HUES6 (cell line): ENCODE measurements at regions not wholly inside any gene's neighbourhood (a gene's known extent, or its start where the extent isn't known, plus 50 kb on each side); places are given as distances from the start of the nearest gene placed in this dataset.

Experiments used
- H3K27ac ChIP-seq: 2 replicates; pipeline ENCODE4 v1.7.0; 2013; ENCODE audit warnings: low read depth, mild to moderate bottlenecking, low read length, inconsistent platforms
- H3K27me3 ChIP-seq: 2 replicates; pipeline ENCODE4 v1.6.1; 2013; ENCODE audit warnings: low read length; ENCODE audit not compliant: control insufficient read depth, insufficient read depth
- H3K36me3 ChIP-seq: 2 replicates; pipeline ENCODE4 v1.6.1; 2013; ENCODE audit warnings: low read length; ENCODE audit not compliant: control insufficient read depth, insufficient read depth
- H3K4me1 ChIP-seq: 2 replicates; pipeline ENCODE4 v1.6.1; 2013; ENCODE audit warnings: low read length; ENCODE audit not compliant: control insufficient read depth, insufficient read depth
- H3K4me3 ChIP-seq: 2 replicates; pipeline ENCODE4 v1.5.1; 2013; ENCODE audit warnings: low read depth, low read length
- H3K9ac ChIP-seq: one replicate; pipeline ENCODE4 v1.6.1; 2013; ENCODE audit warnings: mild to moderate bottlenecking, low read length
- H3K9me3 ChIP-seq: 2 replicates; pipeline ENCODE4 v1.6.1; 2013; ENCODE audit warnings: low read depth, low read length; ENCODE audit not compliant: control insufficient read depth, insufficient read depth

DNA sequence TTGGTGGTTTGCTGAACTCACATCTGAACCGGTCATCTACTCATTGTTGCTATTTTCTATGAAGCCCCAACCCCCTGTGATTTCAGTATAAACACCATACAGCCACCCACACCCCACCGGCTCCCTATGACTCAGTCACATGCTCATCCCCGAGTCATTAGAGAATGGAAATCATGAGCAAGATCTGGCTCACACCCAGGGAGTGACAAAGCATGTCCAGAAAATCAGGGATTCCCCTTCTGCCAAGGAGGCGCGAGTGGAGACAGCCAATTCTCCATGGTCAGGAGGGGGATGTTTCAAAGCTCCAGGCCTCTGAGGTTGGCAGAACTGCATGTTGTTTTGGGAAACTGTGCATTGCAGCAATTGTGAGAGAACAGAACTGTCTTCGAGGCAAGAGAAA is 657.5 kb upstream of the TBX3 start:
- Histone ChIP-seq H3K27ac (no peak overlapping the region), H3K4me3 (no peak overlapping the region), H3K27me3 (no peaks in the 10 kb centered on the region), H3K36me3 (no peaks in the 10 kb centered on the region), H3K9ac (no peak overlapping the region), H3K9me3 (peaks cover 14% of the 10 kb centered on the region), H3K4me1 (peaks cover 14% of the 10 kb centered on the region)

DNA sequence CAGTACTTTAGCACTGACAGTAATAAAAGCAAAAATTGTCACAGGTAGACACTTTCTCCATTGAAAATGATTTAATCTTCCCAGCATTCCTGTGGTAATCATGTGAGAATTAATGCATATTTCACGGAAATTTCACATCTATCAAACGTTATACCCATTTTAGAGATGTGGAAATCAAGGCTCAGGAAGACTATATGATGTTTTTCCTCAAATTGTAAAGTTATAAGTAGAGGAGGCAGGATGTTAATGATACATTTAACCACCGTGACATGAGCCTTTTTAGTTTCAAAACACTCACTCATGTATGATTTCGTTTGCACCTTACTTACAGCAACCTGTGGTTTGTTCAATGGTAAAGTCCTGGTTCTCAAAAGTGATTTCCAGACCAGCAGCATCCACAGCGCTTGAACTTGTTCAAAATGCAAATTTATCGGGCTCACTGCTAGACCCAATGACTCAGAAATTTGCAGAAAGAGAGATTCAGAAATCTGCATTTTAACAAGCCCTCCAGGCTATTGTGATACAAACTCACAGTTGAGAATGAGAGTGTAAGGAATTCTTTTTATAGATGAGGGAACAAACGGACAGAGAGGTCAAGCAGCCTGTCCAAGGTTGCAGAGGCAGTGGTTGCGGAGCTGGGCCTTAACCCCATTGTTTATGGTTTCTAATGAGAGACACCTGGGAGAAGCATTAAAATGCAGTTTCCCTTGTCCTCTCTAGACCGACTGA is 654.8 kb upstream of the TBX3 start:
- no peaks in the 10 kb centered on the region for H3K36me3 ChIP-seq
- H3K4me1 ChIP-seq = peaks cover 14% of the 10 kb centered on the region
- peaks cover 14% of the 10 kb centered on the region for H3K9me3 ChIP-seq
- H3K4me3 ChIP-seq = no peak overlapping the region
- H3K27ac ChIP-seq = no peak overlapping the region
- no peaks in the 10 kb centered on the region for H3K27me3 ChIP-seq
- H3K9ac ChIP-seq = no peak overlapping the region

- Histone ChIP-seq H3K9ac (no peak overlapping the region), H3K9me3 (peaks cover 8% of the 10 kb centered on the region), H3K4me3 (no peak overlapping the region), H3K27ac (no peak overlapping the region), H3K27me3 (no peaks in the 10 kb centered on the region), H3K36me3 (no peaks in the 10 kb centered on the region), H3K4me1 (peaks cover 14% of the 10 kb centered on the region)
Observed at GRCh38 chr12:115337693-115338543, 653.9 kb upstream of the TBX3 start.

DNA sequence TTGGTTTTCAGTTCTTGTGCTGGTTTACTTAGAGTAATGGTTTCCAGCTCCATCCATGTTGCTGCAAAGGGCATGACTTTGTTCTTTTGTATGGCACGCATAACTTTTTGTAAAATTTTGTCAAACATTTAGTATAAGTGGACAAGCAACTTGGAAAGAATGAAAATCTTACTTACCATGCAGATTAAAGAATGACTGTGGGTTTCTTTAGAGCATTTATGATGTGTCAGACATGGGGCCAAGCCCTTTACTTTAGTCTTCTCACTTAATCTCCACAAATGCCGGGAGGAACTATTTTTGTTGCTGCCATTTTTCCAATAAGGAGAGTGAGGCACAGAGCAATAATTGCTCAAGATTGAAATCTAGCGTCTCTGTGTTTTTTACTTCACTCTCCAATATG is 652.5 kb upstream of the TBX3 start:
- H3K36me3 ChIP-seq = no peaks in the 10 kb centered on the region
- no peaks in the 10 kb centered on the region for H3K9me3 ChIP-seq
- no peak overlapping the region for H3K27ac ChIP-seq
- H3K27me3 ChIP-seq = no peaks in the 10 kb centered on the region
- H3K4me3 ChIP-seq = no peak overlapping the region
- H3K9ac ChIP-seq = no peak overlapping the region
- peaks cover 14% of the 10 kb centered on the region for H3K4me1 ChIP-seq

DNA sequence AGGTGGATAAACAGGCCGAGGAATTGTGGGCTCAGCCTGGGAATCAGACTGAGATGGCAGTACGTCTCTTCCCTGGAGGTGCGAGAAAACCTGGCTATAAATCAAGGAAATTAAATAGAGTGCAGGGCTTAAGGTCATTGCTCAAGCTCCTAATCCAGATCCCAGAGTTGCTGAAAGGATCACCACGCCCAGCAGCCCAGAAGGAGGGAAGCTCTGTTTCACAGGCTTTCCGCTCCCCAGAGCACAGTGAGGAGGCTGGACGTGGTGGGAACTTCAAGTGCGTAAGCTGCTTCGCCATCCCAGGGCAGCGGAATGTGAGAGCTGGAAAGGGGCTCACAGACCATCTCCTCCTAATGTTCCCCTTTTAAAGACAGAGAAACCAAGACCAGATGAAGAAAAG is 651.6 kb upstream of the TBX3 start:
- Histone ChIP-seq H3K36me3 (no peaks in the 10 kb centered on the region), H3K27ac (no peak overlapping the region), H3K4me3 (no peak overlapping the region), H3K4me1 (peaks cover 14% of the 10 kb centered on the region), H3K9me3 (no peaks in the 10 kb centered on the region), H3K27me3 (no peaks in the 10 kb centered on the region), H3K9ac (no peak overlapping the region)

DNA sequence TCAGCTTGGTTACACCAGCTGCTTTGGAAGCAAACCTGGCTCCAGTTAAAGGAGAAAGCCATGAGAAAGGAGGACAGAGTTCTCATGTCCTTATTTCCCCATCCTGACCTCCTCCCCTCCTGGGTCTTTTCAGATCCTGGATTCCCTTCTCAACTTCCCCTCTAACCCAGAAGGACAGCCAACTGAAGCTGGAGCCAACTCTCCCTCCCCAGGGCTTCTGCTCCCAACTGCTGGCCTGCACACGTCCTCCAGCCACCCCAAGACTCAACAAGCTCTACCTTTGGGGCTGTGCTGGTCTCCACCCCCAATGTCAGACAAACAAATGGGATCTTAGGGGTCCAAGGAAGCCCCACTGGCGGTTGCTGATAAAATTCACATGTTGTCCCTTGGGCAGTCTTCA is 651.1 kb upstream of the TBX3 start:
- no peak overlapping the region for H3K27ac ChIP-seq
- H3K9ac ChIP-seq = no peak overlapping the region
- no peaks in the 10 kb centered on the region for H3K27me3 ChIP-seq
- H3K4me3 ChIP-seq = no peak overlapping the region
- no peaks in the 10 kb centered on the region for H3K9me3 ChIP-seq
- no peaks in the 10 kb centered on the region for H3K36me3 ChIP-seq
- peaks cover 14% of the 10 kb centered on the region for H3K4me1 ChIP-seq

DNA sequence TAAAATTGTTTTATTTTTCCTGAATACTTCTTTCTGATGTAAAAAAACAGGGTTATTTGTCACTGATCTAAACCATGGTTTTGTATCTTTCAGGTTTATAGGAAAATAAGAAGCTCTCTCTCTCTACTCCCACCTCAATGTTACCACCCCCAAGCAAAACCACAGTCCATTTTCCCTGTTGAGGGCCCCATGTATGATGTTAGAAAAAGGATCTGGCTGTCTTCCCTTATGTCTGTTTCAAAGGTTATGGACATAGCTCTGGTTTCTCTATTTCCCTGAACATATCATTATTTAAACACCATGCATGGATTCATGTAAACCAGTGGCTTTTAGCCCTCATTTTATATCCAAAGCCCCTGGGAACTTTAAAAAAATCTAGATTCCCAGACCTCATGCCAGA is 649.0 kb upstream of the TBX3 start:
- Histone ChIP-seq H3K4me3 (no peak overlapping the region), H3K27ac (no peak overlapping the region), H3K9ac (no peak overlapping the region), H3K36me3 (no peaks in the 10 kb centered on the region), H3K4me1 (peaks cover 4% of the 10 kb centered on the region), H3K27me3 (no peaks in the 10 kb centered on the region), H3K9me3 (no peaks in the 10 kb centered on the region; the same call in 1 of the 2 replicates)

GRCh38 chr12:115325858-115326257 is 641.9 kb upstream of the TBX3 start:
- no peak overlapping the region for H3K4me3 ChIP-seq
- no peaks in the 10 kb centered on the region for H3K36me3 ChIP-seq
- H3K4me1 ChIP-seq = no peaks in the 10 kb centered on the region
- no peaks in the 10 kb centered on the region for H3K27me3 ChIP-seq
- H3K27ac ChIP-seq = no peak overlapping the region
- H3K9me3 ChIP-seq = no peaks in the 10 kb centered on the region; the same call in 1 of the 2 replicates
- H3K9ac ChIP-seq = no peak overlapping the region

DNA sequence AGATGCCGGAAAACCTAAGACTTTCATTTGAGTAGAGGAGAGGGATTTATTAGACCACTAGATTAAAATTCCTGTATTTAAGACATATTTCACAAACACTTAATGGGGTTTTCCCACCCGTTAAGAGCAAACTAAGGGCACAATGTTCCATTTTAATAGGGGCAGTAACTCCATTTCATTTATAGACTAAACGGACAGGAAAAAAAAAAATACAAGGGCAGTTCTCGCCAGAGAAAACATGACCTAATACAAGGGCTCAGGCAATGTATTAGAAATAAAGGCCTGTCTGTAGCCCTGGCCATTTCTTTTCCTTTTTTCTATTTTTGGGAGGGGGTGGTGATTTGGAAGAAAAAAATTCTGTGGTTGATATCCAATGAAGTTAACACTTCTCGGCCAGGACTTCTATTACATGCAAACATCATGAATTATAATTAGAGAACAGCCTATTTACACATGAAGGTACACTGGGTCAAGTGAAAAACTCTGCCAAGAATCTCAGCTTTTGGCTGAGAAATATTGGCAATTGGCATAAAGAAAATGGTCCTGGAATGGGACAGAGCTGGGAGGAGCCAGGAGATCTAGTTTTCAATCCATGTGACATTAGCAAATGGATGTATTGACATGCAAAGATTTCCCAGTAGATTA is 641.1 kb upstream of the TBX3 start:
- Histone ChIP-seq H3K4me3 (no peak overlapping the region), H3K27ac (no peak overlapping the region), H3K9ac (no peak overlapping the region), H3K27me3 (no peaks in the 10 kb centered on the region), H3K36me3 (no peaks in the 10 kb centered on the region), H3K9me3 (no peaks in the 10 kb centered on the region; the same call in 1 of the 2 replicates), H3K4me1 (no peaks in the 10 kb centered on the region)

DNA sequence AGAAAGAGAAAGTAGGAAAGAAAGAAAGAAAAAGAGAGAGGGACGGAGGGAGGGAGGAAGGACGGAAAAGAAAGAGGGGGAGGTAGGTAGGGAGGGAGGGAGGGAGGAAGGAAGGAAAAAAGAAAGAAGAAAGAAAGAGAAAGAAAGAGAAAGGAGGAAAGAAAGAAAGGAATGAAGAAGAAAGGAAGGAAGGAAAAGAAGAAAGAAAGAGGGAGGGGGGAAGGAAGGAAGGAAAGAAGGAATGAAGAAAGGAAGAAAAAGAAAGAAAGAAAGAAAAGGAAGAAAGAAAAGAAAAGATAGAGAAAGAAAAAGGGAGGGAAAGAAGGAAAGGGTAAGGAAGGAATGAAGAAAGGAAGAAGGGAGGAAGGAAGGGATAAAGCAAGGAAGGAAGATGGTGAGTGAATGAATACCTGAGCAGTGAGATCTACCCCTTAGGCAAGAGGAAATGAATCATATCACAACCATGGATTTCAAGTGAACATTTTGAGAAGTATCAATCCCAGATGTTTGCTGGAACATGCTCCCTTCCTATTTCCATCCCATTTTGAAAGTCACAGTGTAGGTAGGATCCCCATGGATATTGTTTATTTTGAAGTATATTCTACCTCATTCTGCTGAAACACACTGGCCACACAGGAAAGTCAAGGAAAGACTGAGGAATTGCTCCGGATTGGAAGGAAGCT is 639.4 kb upstream of the TBX3 start:
- no peak overlapping the region for H3K9ac ChIP-seq
- no peaks in the 10 kb centered on the region for H3K36me3 ChIP-seq
- H3K9me3 ChIP-seq = no peaks in the 10 kb centered on the region
- H3K27ac ChIP-seq = no peak overlapping the region
- H3K27me3 ChIP-seq = no peaks in the 10 kb centered on the region
- no peaks in the 10 kb centered on the region for H3K4me1 ChIP-seq
- H3K4me3 ChIP-seq = no peak overlapping the region
